ENCODE measurements at regions not wholly inside any gene's neighbourhood (a gene's known extent, or its start where the extent isn't known, plus 50 kb on each side); places are given as distances from the start of the nearest gene placed in this dataset.
"Not testable (repeated sequence)": the region's sequence is repeated elsewhere in the genome, so short reads cannot be mapped to it uniquely, and the experiment has no call there.

DNA sequence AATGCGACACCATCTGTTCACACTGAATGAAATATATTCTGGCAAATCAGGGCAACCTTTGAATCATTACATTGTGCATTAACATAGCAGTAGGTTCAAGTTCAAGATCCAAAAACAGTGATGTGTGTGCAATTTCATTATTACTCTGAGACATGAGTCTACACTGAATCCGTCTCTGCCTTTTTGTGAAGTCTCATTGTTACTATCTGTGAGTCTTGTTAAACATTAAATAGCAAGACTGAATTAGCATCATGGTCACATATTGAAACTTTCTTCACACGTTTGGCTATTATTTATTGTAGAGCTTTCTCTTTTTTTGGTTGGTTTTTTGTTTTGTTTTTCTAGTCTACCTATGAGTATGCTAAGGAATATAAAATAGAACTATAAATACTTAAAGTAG, 117.1 kb upstream of the SLITRK5 start:
- TF ChIP-seq, protein P1, sequence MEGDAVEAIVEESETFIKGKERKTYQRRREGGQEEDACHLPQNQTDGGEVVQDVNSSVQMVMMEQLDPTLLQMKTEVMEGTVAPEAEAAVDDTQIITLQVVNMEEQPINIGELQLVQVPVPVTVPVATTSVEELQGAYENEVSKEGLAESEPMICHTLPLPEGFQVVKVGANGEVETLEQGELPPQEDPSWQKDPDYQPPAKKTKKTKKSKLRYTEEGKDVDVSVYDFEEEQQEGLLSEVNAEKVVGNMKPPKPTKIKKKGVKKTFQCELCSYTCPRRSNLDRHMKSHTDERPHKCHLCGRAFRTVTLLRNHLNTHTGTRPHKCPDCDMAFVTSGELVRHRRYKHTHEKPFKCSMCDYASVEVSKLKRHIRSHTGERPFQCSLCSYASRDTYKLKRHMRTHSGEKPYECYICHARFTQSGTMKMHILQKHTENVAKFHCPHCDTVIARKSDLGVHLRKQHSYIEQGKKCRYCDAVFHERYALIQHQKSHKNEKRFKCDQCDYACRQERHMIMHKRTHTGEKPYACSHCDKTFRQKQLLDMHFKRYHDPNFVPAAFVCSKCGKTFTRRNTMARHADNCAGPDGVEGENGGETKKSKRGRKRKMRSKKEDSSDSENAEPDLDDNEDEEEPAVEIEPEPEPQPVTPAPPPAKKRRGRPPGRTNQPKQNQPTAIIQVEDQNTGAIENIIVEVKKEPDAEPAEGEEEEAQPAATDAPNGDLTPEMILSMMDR (IDR thresholded peaks at IDR 0.05; ENCODE audit: borderline replicate concordance, control extremely low read depth, extremely low read depth, insufficient read depth, missing control alignments) = no peak
- in situ Hi-C loops (cut with MboI; ENCODE audit: low sequenced_read_pairs, unreplicated experiment) = no loop called here
- no peak for DNase-seq (ENCODE audit: low spot score)

DNA sequence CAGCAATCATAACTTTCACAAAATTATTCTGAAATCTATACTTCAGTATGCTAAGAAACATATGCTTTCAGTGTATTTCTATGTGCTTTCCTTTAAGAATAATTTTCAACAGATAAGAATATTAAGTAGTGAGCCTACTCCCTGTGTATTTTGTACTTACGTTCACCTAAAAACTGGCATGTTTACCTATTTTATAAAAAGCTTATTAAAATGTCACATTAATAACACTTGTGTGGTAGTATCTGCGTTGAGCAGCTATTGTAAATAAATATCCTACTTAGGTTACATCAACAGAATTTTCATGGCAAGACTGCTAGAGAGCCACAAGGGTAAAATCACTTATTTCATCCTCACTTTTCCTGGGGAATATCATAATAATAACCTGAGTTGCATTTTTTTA, 113.4 kb upstream of the SLITRK5 start:
- TF ChIP-seq, protein P1 (IDR thresholded peaks at IDR 0.05; ENCODE audit: borderline replicate concordance, control extremely low read depth, extremely low read depth, insufficient read depth, missing control alignments) = no peak
- in situ Hi-C loops (cut with MboI; ENCODE audit: low sequenced_read_pairs, unreplicated experiment) = no loop called here
- no peak for DNase-seq (ENCODE audit: low spot score)

DNA sequence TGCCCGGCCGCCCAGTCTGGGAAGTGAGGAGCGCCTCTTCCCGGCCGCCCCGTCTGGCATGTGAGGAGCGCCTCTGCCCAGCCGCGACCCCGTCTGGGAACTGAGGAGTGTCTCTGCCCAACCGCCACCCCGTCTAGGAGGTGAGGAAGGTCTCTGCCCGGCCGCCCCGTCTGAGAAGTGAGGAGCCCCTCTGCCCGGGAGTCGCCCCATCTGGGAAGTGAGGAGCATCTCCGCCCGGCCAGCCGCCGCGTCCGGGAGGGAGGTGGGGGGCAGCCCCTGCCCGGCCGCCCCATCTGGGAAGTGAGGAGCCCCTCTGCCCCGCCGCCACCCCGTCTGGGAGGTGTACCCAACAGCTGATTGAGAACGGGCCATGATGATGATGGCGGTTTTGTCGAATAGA, 109.6 kb upstream of the SLITRK5 start:
- in situ Hi-C loops (cut with MboI; ENCODE audit: low sequenced_read_pairs, unreplicated experiment); DNase-seq (ENCODE audit: low spot score): not testable (repeated sequence)

DNA sequence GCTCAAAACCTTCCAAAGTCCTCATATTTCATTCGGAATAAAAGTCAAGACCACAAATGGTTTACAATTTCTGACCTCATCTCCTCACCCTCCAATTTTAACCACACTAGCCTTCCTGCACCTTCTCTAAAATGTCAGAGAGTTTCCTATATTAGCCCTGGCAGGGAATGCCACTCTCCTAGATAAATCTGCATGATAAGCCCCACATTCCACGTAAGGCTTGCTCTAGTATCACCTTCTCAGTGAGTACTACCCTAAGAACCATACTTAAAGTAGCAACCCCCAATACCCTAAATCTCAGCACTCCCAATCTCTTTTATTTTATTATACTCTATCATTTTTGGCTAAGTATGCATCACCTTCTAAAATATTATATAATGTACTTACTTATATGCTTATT, 100.5 kb upstream of the SLITRK5 start:
- no peak for DNase-seq (ENCODE audit: low spot score)
- TF ChIP-seq, protein P1 (IDR thresholded peaks at IDR 0.05; ENCODE audit: borderline replicate concordance, control extremely low read depth, extremely low read depth, insufficient read depth, missing control alignments) = no peak
- in situ Hi-C loops (cut with MboI; ENCODE audit: low sequenced_read_pairs, unreplicated experiment) = no loop called here

DNA sequence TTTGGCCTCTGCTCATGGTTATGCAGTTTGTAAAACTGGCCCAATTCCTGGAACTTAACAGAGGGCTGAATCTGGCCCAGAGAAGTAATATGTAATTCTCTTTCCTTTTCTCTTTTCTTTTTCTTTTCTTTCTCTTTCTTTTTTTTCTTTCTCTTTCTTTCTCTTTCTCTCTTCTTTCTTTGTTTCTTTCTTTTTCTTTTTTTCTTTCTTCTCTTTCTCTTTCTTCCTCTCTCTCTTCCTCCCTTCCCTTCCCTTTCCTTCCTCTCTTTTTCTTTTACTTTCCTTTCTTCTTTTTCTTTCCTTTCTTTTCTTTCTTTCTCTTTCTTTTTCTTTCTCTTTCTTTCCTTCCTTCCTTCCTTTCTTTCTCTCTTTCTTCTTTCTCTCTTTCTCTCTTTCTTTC, 88.8 kb upstream of the SLITRK5 start:
- no peak for DNase-seq (ENCODE audit: low spot score)
- in situ Hi-C loops (cut with MboI; ENCODE audit: low sequenced_read_pairs, unreplicated experiment) = no loop called here
- TF ChIP-seq, protein P1 (IDR thresholded peaks at IDR 0.05; ENCODE audit: borderline replicate concordance, control extremely low read depth, extremely low read depth, insufficient read depth, missing control alignments) = no peak

DNA sequence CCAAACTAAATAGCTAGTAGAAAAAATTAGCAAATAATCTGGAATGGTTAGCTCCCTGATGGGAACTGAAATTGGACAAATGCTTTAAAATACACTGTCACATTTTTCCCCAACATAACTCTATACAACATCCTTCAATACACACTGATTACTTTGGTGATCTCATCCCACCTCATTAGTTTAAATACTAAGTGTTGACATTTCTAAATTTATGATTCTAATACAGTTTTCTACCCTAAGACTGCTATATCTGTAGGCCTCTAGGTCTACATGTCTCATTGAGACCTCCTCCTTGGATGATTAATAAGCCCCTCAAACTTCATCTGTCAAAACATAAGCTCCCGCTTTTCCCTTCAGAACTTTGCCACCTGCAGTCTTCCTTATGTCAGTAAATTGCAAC, 80.7 kb upstream of the SLITRK5 start:
- in situ Hi-C loops (cut with MboI; ENCODE audit: low sequenced_read_pairs, unreplicated experiment) = no loop called here
- DNase-seq (ENCODE audit: low spot score) = no peak
- TF ChIP-seq, protein P1 (IDR thresholded peaks at IDR 0.05; ENCODE audit: borderline replicate concordance, control extremely low read depth, extremely low read depth, insufficient read depth, missing control alignments) = no peak

DNA sequence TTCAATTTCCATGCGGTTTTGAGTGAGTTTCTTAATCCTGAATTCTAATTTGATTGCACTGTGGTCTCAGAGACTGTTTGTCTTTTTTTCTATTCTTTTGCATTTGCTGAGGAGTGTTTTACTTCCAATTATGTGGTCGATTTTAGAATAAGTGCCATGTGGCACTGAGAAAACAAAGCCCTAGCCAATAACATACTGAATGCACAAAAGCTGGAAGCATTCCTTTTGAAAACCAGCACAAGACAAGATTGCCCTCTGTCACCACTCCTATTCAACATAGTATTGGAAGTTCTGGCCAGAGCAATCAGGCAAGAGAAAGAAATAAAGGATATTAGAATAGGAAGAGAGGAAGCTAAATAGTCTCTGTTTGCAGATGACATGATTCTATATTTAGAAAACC, 66.7 kb upstream of the SLITRK5 start:
- in situ Hi-C loops (cut with MboI; ENCODE audit: low sequenced_read_pairs, unreplicated experiment); DNase-seq (ENCODE audit: low spot score): not testable (repeated sequence)

DNA sequence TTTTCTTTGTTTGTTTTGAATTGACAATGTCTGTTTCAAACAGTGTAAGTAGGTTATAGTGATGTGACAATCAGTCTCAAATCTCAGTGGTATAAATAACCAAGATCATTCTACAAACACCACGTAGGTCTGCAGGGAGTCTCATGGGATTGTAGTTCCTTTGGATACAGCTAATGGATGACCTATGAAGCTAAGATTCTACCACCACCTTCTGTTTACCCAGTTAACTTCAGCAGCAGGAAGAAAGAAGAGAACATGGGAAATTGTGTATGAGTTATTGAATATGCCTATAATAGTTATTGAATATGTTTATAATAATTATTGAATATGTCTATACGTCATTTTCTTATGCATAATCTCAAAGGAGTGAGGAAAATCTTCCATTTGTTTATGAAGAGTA, 63.9 kb upstream of the SLITRK5 start:
- no peak for DNase-seq (ENCODE audit: low spot score)
- in situ Hi-C loops (cut with MboI; ENCODE audit: low sequenced_read_pairs, unreplicated experiment) = no loop called here
- TF ChIP-seq, protein P1 (IDR thresholded peaks at IDR 0.05; ENCODE audit: borderline replicate concordance, control extremely low read depth, extremely low read depth, insufficient read depth, missing control alignments) = no peak

Measured in GM13976 (cell line).